WTC11 (cell line): ENCODE measurements at regions not wholly inside any gene's neighbourhood (a gene's known extent, or its start where the extent isn't known, plus 50 kb on each side); places are given as distances from the start of the nearest gene placed in this dataset.

Experiments
- ATAC-seq: fragments of 200-7000 bp; cut with Tn5 transposase; 2 replicates; pipeline ENCODE4 v1.10.0; 2021; ENCODE audit warnings: mild to moderate bottlenecking, moderate library complexity
- CTCF ChIA-PET: fragments of 300-600 bp; sonication (Branson Sonifier 250); formaldehyde crosslinking; loops from one replicate; lab custom pipeline; 2021; ENCODE audit warnings: antibody characterized with exemption; lab: Charles Lee
- POLR2A ChIA-PET: fragments of 350-600 bp; sonication (Branson Sonifier 250); formaldehyde crosslinking; loops from one replicate; lab custom pipeline; 2021; ENCODE audit warnings: antibody characterized with exemption; lab: Charles Lee
- DNase-seq: peaks from one replicate; pipeline ENCODE4 v3.0.0; 2021; ENCODE audit warnings: low spot score
- H3K27ac Mint-ChIP-seq: 2 replicates; pipeline ENCODE4 v1.8.0; 2021; ENCODE audit warnings: mixed read lengths
- H3K27me3 Mint-ChIP-seq: 2 replicates; pipeline ENCODE4 v1.8.0; 2021; ENCODE audit warnings: low read depth, mild to moderate bottlenecking, moderate library complexity, mixed read lengths
- H3K36me3 Mint-ChIP-seq: 2 replicates; pipeline ENCODE4 v1.8.0; 2021; ENCODE audit warnings: mixed read lengths
- H3K4me1 Mint-ChIP-seq: 2 replicates; pipeline ENCODE4 v1.8.0; 2022; ENCODE audit warnings: mixed read lengths
- H3K4me3 Mint-ChIP-seq: 2 replicates; pipeline ENCODE4 v1.8.0; 2021; ENCODE audit warnings: mild to moderate bottlenecking, moderate library complexity, mixed read lengths
- H3K9me3 Mint-ChIP-seq: 2 replicates; pipeline ENCODE4 v1.8.0; 2021; ENCODE audit warnings: mixed read lengths
- ATF1 ChIP-seq: sonication (generic); formaldehyde crosslinking; IDR thresholded peaks from 2 replicates; pipeline ENCODE4 v1.8.1; 2023; ENCODE audit warnings: mild to moderate bottlenecking, moderate library complexity, missing genetic modification reagents
- ATF2 ChIP-seq: sonication (generic); formaldehyde crosslinking; IDR thresholded peaks from 2 replicates; pipeline ENCODE4 v1.8.1; 2022; ENCODE audit warnings: low read depth, missing genetic modification reagents, borderline replicate concordance
- CBFB ChIP-seq: sonication (generic); formaldehyde crosslinking; IDR thresholded peaks from 2 replicates; pipeline ENCODE4 v1.8.1; 2022; ENCODE audit warnings: mild to moderate bottlenecking, low read depth, missing genetic modification reagents
- CREB1 ChIP-seq: sonication (generic); formaldehyde crosslinking; IDR thresholded peaks from 2 replicates; pipeline ENCODE4 v1.8.0; 2023; ENCODE audit warnings: mild to moderate bottlenecking, missing genetic modification reagents
- ELF4 ChIP-seq: sonication (generic); formaldehyde crosslinking; IDR thresholded peaks from 2 replicates; pipeline ENCODE4 v1.8.1; 2022; ENCODE audit warnings: low read depth, mild to moderate bottlenecking, moderate library complexity, missing genetic modification reagents
- ESRRA ChIP-seq: sonication (generic); formaldehyde crosslinking; IDR thresholded peaks from 2 replicates; pipeline ENCODE4 v1.8.1; 2022; ENCODE audit warnings: mild to moderate bottlenecking, missing genetic modification reagents, borderline replicate concordance
- IRF2 ChIP-seq: sonication (generic); formaldehyde crosslinking; IDR thresholded peaks from 2 replicates; pipeline ENCODE4 v1.8.0; 2022; ENCODE audit warnings: low read depth, missing genetic modification reagents, borderline replicate concordance
- JUN ChIP-seq: sonication (generic); formaldehyde crosslinking; IDR thresholded peaks from 2 replicates; pipeline ENCODE4 v1.8.0; 2023; ENCODE audit warnings: mild to moderate bottlenecking, missing genetic modification reagents
- KAT7 ChIP-seq: sonication (generic); formaldehyde crosslinking; IDR thresholded peaks from 2 replicates; pipeline ENCODE4 v1.8.1; 2023; ENCODE audit warnings: missing genetic modification reagents, mild to moderate bottlenecking, borderline replicate concordance
- NFATC4 ChIP-seq: fragments of 250-450 bp; sonication (Bioruptor Pico); IDR thresholded peaks from 2 replicates; pipeline ENCODE4 v1.9.0; 2021; ENCODE audit warnings: mild to moderate bottlenecking
- NR1H2 ChIP-seq: sonication (generic); formaldehyde crosslinking; IDR thresholded peaks from 2 replicates; pipeline ENCODE4 v1.9.0; 2021; ENCODE audit warnings: mild to moderate bottlenecking, moderate library complexity, missing genetic modification reagents
- NR3C1 ChIP-seq: sonication (generic); formaldehyde crosslinking; conservative IDR thresholded peaks from 2 replicates; pipeline ENCODE4 v1.8.1; 2023; ENCODE audit warnings: low read depth, mild to moderate bottlenecking, missing genetic modification reagents
- PRDM15 ChIP-seq: sonication (generic); formaldehyde crosslinking; IDR thresholded peaks from 2 replicates; pipeline ENCODE4 v1.8.0; 2022; ENCODE audit warnings: missing genetic modification reagents
- TF ChIP-seq, protein P1 (sequence below): sonication (generic); formaldehyde crosslinking; IDR thresholded peaks from 2 replicates; pipeline ENCODE4 v1.8.1; 2023; ENCODE audit warnings: mild to moderate bottlenecking, missing genetic modification reagents
- TF ChIP-seq, protein P2 (sequence below): fragments of 250-450 bp; sonication (Bioruptor Pico); conservative IDR thresholded peaks from 2 replicates; pipeline ENCODE4 v1.9.0; 2021; ENCODE audit warnings: mild to moderate bottlenecking

- TF ChIP-seq IRF2 (CRISPR knock-in tag) (no peak), ATF1 (CRISPR knock-in tag) (no peak), JUN (CRISPR knock-in tag) (no peak), NR1H2 (CRISPR knock-in tag) (no peak), NR3C1 (CRISPR knock-in tag) (no peak), ESRRA (CRISPR knock-in tag) (no peak), NFATC4 (CRISPR knock-in tag) (no peak)
- TF ChIP-seq, protein P1, sequence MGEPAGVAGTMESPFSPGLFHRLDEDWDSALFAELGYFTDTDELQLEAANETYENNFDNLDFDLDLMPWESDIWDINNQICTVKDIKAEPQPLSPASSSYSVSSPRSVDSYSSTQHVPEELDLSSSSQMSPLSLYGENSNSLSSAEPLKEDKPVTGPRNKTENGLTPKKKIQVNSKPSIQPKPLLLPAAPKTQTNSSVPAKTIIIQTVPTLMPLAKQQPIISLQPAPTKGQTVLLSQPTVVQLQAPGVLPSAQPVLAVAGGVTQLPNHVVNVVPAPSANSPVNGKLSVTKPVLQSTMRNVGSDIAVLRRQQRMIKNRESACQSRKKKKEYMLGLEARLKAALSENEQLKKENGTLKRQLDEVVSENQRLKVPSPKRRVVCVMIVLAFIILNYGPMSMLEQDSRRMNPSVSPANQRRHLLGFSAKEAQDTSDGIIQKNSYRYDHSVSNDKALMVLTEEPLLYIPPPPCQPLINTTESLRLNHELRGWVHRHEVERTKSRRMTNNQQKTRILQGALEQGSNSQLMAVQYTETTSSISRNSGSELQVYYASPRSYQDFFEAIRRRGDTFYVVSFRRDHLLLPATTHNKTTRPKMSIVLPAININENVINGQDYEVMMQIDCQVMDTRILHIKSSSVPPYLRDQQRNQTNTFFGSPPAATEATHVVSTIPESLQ (CRISPR knock-in tag) = no peak
Measured at GRCh38 chr6:163831736-163832135, 417.2 kb downstream of the QKI start (continued).

GRCh38 chr6:163830641-163831040, 416.1 kb downstream of the QKI start:
- no peaks in the 10 kb centered on the region for H3K36me3 Mint-ChIP-seq
- peaks cover 12% of the 10 kb centered on the region for H3K9me3 Mint-ChIP-seq
- ATAC-seq (no peak), DNase-seq (no peak)
- H3K27me3 Mint-ChIP-seq = no peaks in the 10 kb centered on the region; the same call in 1 of the 2 replicates
- no peak overlapping the region for H3K4me3 Mint-ChIP-seq
- H3K4me1 Mint-ChIP-seq = peaks cover 3% of the 10 kb centered on the region
- H3K27ac Mint-ChIP-seq = no peak overlapping the region
- TF ChIP-seq ATF2 (CRISPR knock-in tag) = no peak
- TF ChIP-seq, protein P2, sequence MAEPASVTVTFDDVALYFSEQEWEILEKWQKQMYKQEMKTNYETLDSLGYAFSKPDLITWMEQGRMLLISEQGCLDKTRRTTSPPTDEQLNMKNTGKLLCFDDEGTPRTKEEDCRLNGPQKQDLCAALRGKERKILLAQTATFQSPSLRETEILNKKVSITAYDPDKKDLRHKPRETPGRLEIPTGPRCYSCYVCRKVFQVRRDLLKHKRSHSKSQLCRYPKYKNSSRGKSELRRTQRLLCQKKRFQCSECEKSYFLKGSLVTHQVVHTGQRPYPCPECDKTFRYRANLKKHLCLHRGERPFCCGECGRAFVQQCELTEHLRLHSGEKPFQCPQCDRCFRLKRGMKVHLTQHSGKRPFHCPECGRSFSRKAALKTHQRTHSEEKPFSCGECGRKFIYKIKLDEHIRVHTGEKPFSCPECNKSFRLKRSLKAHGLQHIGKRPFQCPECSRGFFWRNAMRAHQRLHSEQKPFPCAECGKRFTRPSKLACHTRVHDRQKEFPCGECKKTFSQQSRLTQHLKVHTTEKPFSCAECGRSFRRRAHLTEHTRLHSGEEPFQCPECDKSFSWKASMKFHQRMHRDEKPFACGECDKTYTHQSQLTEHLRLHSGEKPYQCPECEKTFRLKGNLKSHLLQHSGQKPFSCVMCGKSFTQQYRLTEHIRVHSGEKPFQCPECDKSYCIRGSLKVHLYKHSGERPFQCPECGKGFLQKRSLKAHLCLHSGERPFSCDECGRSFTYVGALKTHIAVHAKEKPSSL (CRISPR knock-in tag) = no peak
- TF ChIP-seq CBFB (CRISPR knock-in tag) = no peak
- TF ChIP-seq ELF4 = no peak
- CTCF ChIA-PET = interaction anchor here (0.6 kb wide), 1 partner anchor 17 kb away, joined by 3 read pairs; no protein-coding TSS in a partner anchor
- POLR2A ChIA-PET = no interaction called here

DNA sequence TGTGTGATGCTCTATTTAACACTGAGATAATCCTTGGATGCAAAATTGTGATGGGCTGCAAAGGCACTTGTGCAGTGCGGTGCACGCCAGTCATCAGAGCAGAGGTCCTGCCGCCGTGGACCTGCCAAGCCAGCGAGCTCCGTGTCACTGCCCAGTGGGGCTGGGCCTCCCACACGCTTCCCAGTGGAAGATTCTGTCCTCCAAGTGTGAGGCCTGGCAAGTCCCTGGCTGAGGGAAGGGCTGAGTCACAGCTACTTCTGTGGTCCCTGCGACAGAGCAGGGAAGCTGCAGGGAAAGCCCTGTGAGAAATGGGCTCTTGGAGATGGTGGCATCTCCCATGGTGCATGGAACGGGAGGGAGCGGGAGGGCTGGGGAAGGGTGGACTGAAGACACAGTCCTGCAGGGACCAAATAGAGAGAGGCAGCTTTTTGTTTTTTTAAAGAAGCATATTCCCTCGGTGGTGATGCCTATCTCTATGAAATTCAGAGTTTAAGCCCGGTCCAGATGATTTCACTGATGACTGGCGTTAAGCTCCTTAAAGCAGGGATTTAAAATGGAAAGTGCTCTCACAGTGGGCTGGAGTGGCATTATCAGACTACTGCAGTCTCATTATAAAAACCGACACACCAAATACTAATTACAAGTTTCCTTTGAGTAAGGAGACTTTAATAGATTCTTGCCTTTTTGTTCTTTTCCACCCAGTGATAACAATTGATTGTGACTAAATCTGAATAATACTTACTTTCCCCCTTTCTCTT, 413.7 kb downstream of the QKI start:
- Mint-ChIP-seq H3K4me1 (peaks cover 3% of the 10 kb centered on the region), H3K27me3 (no peaks in the 10 kb centered on the region; the same call in 1 of the 2 replicates), H3K27ac (no peak overlapping the region), H3K9me3 (peaks cover 12% of the 10 kb centered on the region), H3K36me3 (no peaks in the 10 kb centered on the region), H3K4me3 (no peak overlapping the region)
- no peak for TF ChIP-seq CREB1 (CRISPR knock-in tag)
- DNase-seq (no peak), ATAC-seq (no peak)
- ChIA-PET POLR2A (interaction anchor here (0.6 kb wide), 1 partner anchor 272 kb away, joined by 4 read pairs; no protein-coding TSS in a partner anchor), CTCF (no interaction called here)

GRCh38 chr6:163827143-163827542, 412.6 kb downstream of the QKI start:
- peaks cover 3% of the 10 kb centered on the region for H3K4me1 Mint-ChIP-seq
- POLR2A ChIA-PET = interaction anchor here (0.5 kb wide), 1 partner anchor 217 kb away, joined by 3 read pairs; no protein-coding TSS in a partner anchor
- H3K36me3 Mint-ChIP-seq = no peaks in the 10 kb centered on the region

More at GRCh38 chr6:163827143-163827542, 412.6 kb downstream of the QKI start:
- CTCF ChIA-PET = no interaction called here
- no peak overlapping the region for H3K4me3 Mint-ChIP-seq
- no peak for DNase-seq
- peaks cover 12% of the 10 kb centered on the region for H3K9me3 Mint-ChIP-seq
- TF ChIP-seq PRDM15 (CRISPR knock-in tag) (no peak), KAT7 (CRISPR knock-in tag) (no peak)
- ATAC-seq = no peak
- no peaks in the 10 kb centered on the region; the same call in 1 of the 2 replicates for H3K27me3 Mint-ChIP-seq
- no peak overlapping the region for H3K27ac Mint-ChIP-seq
